EH (cell line): ENCODE measurements at regions not wholly inside any gene's neighbourhood (a gene's known extent, or its start where the extent isn't known, plus 50 kb on each side); places are given as distances from the start of the nearest gene placed in this dataset.

Experiments
- DNase-seq: peaks from one replicate; pipeline ENCODE4 v3.0.0-alpha.2; 2015; ENCODE audit warnings: low read depth

GRCh38 chr4:18878561-18878960 lies 857.0 kb upstream of the LCORL start:
- no peak for DNase-seq

DNA sequence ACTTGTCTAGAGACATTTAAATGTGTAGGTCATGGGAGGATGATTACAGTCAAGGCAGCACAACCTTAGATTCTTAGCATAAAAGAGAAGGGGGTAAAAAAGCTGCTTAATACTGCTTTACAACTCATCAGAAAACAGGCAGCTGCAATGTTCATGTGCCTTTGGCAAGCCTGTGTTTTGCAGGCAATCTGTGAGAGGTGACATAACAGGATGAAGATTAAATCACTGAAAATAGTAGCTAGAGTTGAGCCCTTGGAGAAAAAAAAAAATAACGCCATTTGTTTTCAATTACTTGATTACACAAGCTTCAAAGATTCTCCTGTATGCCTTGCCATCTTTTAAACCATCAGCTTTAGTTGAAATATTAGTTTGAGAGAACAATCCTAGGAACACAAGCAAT lies 847.6 kb upstream of the LCORL start:
- DNase-seq = peak; percentile 37

DNA sequence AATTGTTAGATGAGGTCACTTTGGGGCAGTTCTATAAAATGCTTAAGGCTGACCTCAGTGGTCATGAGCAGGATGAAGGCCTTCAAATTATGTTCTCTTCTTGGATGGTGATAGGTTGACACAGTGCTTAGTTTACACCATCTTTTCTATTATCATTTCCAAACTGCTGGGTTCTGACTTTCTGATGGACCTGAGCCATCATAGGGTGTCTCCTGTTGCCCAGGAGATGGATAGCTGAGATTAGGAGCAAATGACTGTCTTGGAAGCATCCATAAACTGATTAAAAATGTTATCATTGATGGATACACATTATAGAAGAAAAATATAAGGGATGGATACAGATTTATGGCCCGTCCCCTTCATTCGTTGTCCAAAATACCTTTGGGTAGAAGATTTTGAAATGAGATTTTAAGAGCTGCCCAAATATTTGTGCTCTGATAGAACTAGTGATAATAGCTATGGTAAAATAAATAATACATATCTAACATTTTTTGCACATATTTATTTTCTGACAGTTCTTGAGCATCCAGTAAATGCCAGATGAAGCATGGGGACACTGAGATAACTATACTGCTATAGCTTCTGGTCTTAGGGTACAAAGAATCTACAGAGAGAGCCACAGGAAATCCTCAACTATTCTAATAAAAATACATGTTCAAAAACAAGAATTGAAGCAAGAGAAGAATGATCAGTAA lies 839.4 kb upstream of the LCORL start:
- peak; percentile 66 for DNase-seq

GRCh38 chr4:18859468-18859867 lies 837.9 kb upstream of the LCORL start:
- DNase-seq = peak; percentile 23

DNA sequence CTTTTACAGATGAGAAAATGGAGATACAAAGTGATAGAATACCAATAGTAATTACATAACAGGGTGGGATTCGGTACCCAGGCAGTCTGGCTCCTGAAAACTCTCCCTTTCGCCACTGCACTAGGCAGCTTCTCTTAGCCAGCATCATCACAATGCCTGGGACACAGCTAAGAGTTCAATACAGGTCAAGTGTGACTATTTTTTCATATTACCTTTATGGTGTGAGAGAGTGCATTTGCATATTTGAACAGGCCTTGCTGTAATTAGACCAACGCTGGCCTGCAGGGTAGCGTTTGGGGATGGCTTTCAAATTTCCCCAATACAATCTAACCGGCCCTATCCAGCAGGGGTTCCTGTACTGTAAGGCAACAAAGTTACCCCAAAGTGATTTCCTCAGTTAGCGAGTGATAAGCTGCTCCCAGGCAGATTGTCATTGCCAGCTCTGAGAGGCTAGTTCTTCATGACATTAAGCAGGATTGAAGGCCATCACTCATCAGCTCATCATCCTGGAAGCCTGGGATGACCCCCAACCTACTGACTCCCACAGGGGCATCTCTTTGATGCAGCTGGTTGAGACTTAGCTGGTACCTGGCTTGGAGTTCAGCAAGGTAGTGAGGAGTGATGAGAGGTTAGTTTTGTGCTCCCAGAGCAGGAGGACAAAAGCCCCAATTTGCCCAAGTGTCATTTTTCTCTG lies 836.8 kb upstream of the LCORL start:
- no peak for DNase-seq

DNA sequence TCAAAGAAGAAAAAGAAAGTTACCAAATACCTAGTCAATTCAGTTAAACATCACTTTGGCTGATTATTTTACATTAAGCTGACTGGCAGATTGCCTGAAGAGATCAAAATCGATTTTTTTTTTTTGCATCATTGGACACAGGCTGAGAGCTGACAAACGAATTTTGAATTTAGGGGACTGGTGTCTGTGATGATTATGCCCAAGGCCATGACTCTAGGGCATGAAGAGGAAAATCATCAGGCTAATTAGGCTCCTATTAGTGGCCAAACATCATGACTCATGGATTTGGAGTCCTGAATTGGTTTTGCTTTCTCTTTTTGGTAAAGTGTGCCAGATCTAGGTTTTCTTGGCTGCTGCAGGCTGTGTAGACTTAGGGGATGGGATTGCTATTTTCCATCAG lies 829.3 kb upstream of the LCORL start:
- peak; percentile 58 for DNase-seq

GRCh38 chr4:18847249-18847890 lies 825.8 kb upstream of the LCORL start:
- peak; percentile 6 for DNase-seq

GRCh38 chr4:18846313-18846712 lies 824.8 kb upstream of the LCORL start:
- no peak for DNase-seq

GRCh38 chr4:18844726-18845125 lies 823.2 kb upstream of the LCORL start:
- DNase-seq = peak; percentile 67

DNA sequence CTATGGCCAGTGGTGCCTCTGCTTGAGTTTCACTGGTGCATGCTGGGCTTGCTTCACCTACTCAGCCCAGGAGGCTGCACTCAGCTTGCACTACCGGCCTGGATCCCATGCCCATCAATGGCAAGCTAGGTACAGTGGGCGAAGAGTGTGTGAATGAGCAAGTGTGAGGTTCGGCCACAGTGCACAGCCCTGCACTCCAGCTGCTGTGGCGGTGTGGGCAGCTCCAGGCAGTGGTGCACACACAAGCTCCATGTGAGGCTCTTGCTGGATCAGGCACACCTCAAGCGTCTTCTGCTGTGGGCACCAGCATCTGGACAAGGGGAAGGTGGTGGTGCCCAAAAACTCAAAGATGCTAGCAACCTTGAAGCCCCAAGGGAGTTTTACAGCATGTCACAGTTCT lies 820.9 kb upstream of the LCORL start:
- no peak for DNase-seq

DNA sequence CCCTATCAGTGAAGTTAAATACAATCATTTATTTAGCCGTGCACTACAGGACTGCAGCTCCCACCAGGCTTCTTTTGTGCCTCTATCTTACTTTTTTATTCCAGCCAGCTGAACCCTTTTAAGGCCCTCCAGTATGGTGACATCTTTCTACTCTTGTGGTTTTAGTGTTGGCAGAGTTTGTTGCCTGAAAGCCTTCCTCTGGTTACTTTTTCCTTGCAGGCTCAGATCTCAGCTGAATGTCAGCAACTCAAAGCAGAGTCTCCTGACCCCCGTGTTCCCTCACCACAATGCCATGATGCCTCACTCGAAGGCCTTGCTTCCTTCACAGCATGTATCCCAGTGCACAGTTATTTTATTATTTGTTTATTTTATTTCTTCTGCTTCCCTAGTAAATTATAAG lies 818.9 kb upstream of the LCORL start:
- DNase-seq = peak; percentile 11

- peak; percentile 2 for DNase-seq
Observed at GRCh38 chr4:18816228-18816895, 794.8 kb upstream of the LCORL start.

- peak; percentile 7 for DNase-seq
Observed at GRCh38 chr4:18815779-18816173, 794.2 kb upstream of the LCORL start.

DNA sequence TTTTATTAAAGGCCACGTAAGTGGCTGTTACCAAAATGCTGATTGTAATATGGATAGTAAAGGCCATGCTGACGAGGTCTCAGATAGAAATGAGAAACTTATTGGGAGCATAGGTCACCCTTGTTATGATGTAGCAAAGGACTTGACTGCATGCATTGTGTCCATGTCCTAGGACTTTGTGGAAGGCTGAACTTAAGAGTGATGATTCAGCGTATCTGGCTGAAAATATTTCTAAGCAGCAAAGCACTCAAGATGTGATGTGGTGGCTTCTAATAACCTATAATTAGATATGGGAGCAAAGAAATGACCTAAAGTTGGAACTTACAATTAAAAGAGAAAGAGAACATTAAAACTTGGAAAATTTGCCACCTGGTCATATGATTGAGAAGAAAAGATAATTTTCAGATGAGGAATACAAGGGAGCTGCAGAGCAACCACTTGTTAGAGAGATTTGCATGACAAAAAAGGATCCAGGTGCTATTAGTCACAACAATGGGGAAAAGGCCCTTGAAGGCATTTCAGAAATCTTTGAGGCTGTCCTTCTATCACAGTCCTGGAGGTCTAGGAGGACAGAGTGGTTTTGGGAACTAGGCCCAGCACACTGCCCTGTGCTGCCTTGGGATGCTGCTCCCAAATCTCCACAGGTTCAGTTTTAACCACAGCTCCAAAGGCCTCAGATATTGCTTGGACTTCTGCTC lies 793.7 kb upstream of the LCORL start:
- no peak for DNase-seq

GRCh38 chr4:18813771-18814170 lies 792.2 kb upstream of the LCORL start:
- no peak for DNase-seq

DNA sequence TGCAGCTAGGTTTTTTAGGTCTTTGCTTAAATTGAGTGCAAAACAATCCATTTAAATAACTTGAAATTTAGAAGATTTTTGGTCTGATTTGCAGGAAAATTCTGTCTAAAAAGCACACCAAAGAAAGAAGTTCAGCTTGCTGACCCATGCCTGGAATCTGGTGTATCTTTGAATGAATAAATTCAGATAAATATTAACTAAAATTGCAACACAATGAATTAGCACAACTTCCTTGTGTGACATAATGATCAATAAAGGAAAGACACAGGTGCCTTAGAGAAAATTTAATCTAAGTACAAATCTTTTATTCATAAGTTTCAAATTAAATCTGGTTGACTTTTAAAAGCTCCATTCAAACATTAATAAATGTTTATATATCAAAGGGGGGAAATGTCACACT lies 791.5 kb upstream of the LCORL start:
- no peak for DNase-seq

- no peak for DNase-seq
Observed at GRCh38 chr4:18803781-18804180, 782.2 kb upstream of the LCORL start.

DNA sequence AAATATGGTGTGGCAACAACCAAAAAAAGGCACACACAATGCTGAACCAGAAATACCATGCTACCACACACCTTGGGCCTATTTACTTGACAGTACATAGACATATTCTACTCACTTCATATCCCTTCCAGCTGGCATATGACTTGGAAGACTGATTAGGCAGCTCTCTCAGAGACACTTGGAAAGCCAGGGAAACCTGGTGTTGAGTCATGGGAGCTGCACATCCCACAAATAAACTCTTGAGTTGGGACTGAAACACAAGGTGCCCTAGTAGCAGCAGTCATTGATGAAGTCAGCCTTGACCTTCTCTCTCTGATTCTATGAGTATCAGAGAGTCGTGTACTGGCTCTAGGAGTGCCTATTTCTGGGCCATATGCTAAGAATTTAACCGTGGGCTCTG lies 776.6 kb upstream of the LCORL start:
- DNase-seq = no peak

DNA sequence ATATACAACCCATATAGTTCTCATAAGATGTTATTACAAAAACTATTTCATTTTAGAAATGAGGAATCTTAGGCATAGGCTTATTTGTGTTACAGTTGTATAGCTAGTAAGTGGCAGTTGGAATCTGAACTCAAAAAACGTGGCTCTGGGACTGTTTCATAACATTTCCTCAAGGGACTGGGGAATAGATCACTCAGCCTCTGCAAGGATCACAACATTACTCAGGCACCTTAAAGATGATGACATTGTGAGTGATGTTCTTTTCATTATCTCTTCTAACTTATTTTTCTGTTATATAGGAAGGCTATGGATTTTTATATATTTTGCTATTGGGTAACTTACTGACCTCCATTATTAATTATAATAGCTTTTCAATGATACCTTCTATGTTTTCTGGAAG lies 774.2 kb upstream of the LCORL start:
- DNase-seq = no peak

DNA sequence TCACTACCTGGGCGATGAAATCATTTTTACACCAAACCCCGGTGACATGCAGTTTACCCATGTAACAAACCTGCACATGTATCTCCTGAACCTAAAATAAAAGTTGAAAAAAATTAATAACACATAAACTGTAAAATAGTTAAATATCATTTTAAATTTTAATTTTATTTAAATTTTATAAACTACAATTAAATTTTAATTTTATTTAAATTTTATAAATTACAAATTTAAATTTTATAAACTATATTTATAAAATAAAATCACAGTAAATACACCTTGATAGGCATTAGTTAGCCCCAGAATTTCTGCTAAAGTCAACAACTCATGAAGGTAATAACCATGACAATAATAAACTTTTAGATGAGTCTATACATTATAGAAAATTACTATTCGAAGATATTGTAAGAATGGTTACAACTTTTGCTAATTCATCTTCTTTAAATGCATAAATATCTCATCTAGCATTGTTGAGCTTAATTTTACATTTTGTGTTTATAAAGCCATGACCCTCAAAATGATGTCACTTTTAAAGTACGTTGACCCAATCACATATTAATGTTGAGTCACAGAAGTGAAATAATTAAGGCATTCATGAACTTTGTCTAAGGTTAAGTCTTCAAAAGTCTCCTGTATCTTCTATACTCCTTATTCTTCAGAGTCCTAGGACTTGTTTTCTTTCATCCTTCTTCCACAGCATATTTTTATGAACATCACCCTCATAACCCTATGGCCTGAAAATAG lies 755.8 kb upstream of the LCORL start:
- DNase-seq = peak; percentile 3

DNA sequence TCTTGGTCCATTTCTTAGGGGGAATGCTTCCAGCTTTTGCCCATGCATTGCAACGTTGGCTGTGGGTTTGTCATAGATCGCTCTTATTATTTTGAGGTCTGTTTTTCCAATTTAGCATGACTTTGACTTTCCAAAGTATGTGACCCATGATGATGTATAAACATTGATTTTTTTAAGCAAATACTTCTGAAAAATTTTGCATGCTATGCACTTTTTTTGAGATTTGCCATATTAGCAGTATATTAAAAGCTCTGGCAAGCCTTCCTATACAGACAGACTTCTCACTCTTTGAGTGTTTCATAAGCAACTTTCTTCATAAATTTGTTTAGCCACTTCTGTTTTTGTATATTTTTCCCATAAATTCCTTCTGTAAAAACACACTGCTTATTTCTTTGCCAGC lies 746.4 kb upstream of the LCORL start:
- no peak for DNase-seq

DNA sequence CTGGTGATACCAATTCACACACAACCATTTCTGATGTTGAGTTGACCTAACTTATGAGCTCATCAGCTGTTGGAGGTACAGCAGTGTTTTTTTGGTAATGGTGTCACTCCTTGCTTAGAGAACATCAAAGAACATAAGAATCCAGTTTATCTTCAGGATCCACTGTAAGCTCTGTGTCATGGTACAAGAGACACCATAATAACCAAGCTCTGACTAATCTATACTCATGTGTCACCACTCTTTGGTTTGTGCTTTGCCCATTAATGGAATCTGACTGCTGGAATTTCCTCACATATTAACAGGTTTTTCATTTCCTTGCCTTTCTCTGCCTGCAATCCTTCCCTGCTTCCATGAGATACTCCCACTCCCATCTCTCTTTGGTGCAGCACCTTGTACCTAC lies 735.1 kb upstream of the LCORL start:
- DNase-seq = peak; percentile 4
